T-helper 1 cell treated with Interleukin-12 subunit alpha and Interleukin-12 subunit beta and Interleukin-4 antibody, amounts not matched to agents 30 μg/mL and 1 μg/mL, for 36 hours (primary cell): ENCODE measurements at regions not wholly inside any gene's neighbourhood (a gene's known extent, or its start where the extent isn't known, plus 50 kb on each side); places are given as distances from the start of the nearest gene placed in this dataset.

Source experiments
- H3K27ac Mint-ChIP-seq: one replicate; pipeline ENCODE4 v1.8.0; 2021; ENCODE audit warnings: mild to moderate bottlenecking, mixed read lengths
- H3K27me3 Mint-ChIP-seq: one replicate; pipeline ENCODE4 v1.8.0; 2021; ENCODE audit warnings: low read depth, mixed read lengths
- H3K36me3 Mint-ChIP-seq: one replicate; pipeline ENCODE4 v1.8.0; 2021; ENCODE audit warnings: low read depth, mixed read lengths
- H3K4me1 Mint-ChIP-seq: one replicate; pipeline ENCODE4 v1.8.0; 2021; ENCODE audit warnings: low read depth, mixed read lengths
- H3K4me3 Mint-ChIP-seq: one replicate; pipeline ENCODE4 v1.8.0; 2021; ENCODE audit warnings: mild to moderate bottlenecking, moderate library complexity, mixed read lengths
- H3K9me3 Mint-ChIP-seq: one replicate; pipeline ENCODE4 v1.8.0; 2021; ENCODE audit warnings: mixed read lengths

DNA sequence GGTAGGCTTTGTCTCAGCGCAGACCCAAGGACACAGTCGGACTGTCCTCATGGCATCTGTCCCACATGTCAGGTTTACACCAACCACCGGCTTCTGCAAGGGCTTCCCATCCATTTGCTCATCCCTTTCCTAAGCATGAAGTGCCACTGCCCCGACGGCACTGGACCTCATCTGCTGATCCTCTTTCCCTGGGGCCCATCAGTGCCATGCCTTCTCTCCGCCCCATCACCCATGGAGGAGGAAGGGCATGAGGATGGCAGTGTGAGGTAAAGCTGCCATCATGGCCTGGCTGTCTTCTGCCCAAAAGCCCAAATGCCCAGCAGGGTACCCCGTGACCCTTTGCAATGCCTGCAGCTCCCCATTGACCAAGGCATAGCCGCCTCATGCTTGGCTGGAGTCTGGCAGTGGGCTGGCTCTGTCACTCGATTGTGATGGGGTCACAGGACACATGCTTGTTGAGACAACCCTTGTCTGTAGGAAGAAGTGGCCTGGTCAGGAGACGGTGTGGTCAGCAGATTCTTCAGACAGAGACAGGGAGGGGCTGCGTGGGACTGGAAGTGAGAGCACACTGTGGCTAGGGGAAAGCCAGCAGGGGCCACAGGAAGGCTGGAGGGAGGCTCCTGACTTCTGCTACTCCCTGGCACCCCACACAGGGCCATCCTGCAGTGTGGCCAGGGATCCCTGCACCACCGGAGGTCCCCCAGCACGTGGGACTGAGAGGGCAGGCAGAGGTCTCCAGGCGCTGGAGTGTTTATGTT, 493.7 kb upstream of the HS6ST1 start:
- no peak overlapping the region for H3K4me3 Mint-ChIP-seq
- no peaks in the 10 kb centered on the region for H3K4me1 Mint-ChIP-seq
- H3K27ac Mint-ChIP-seq, result no peak overlapping the region
- H3K36me3 Mint-ChIP-seq, result no peaks in the 10 kb centered on the region
- peaks cover 5% of the 10 kb centered on the region for H3K9me3 Mint-ChIP-seq
- no peaks in the 10 kb centered on the region for H3K27me3 Mint-ChIP-seq

DNA sequence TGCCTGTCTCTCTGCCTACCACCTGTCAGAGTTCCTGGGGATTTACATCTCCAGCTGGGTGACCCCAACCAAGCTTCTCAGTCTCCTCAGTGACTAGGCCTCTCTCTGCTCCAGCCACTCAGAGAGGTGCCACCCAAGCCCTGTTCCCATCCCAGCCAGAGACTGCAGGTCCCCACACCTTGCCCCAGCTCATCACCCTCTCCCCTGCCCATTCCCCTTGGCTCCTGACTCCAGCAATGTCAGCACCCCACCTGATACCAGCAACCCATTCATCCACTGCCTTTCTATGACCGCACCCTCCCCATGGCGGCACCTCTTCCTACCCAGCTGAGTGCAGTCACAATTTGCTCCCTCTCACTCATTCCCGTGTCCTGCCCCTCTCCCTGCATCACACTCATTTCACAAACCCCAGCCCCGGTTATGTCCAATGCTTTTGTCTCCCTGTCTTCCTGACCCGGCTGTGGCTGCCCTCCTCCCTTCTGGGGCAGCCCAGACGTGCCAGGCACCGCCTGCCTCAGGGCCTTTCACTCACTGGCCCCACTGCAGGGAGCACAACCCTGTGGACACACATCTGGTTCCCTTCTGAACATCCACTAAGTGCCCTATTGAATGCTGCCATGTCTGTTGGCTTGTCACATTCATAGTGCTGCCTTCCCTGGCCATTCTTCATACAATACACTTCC, 494.8 kb upstream of the HS6ST1 start:
- Mint-ChIP-seq H3K27ac (no peak overlapping the region), H3K4me3 (no peak overlapping the region), H3K36me3 (no peaks in the 10 kb centered on the region), H3K27me3 (no peaks in the 10 kb centered on the region), H3K4me1 (no peaks in the 10 kb centered on the region), H3K9me3 (peaks cover 5% of the 10 kb centered on the region)

DNA sequence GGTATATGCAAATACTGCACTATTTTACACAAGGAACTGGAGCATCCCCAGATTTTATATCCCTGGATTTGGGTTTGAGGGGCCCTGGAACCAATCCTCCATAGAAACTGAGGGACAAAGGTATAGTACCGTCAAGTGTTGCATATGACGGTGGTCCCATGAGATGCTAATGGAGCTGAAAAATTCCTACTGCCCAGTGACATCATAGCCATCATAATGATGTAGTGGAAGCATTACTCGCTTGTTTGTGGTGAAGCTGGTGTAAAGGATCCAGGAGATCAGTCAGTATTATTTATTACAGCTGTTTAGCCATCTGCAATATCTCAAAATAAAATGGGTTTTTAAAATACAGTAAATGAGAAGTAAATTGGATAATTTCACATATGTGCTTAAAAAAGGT, 496.6 kb upstream of the HS6ST1 start:
- no peak overlapping the region for H3K27ac Mint-ChIP-seq
- H3K36me3 Mint-ChIP-seq, result no peaks in the 10 kb centered on the region
- H3K4me1 Mint-ChIP-seq, result no peaks in the 10 kb centered on the region
- H3K4me3 Mint-ChIP-seq, result no peak overlapping the region
- H3K9me3 Mint-ChIP-seq, result peaks cover under 1% of the 10 kb centered on the region
- no peaks in the 10 kb centered on the region for H3K27me3 Mint-ChIP-seq

DNA sequence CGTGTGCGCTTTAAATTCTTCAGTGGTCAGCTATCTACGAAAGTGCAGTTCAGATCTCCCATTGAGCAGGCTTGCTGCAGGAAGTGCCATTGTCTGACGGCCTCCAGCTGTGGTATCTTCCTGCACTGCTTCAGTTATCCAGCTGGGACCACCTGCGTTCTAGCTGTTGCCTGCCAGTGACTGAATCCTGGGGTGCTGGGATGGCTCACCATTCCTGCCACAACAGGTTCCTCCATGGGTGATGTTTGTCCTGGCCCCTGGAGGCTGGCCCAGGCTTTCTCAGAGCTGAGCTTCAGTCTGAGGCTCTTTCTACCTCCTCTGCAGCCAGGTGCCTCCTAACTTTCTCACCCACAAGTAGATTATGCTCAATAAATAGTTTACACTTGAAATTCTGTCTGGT, 498.5 kb upstream of the HS6ST1 start:
- Mint-ChIP-seq H3K27ac (no peak overlapping the region), H3K36me3 (no peaks in the 10 kb centered on the region), H3K9me3 (no peaks in the 10 kb centered on the region), H3K27me3 (no peaks in the 10 kb centered on the region), H3K4me3 (no peak overlapping the region), H3K4me1 (no peaks in the 10 kb centered on the region)

DNA sequence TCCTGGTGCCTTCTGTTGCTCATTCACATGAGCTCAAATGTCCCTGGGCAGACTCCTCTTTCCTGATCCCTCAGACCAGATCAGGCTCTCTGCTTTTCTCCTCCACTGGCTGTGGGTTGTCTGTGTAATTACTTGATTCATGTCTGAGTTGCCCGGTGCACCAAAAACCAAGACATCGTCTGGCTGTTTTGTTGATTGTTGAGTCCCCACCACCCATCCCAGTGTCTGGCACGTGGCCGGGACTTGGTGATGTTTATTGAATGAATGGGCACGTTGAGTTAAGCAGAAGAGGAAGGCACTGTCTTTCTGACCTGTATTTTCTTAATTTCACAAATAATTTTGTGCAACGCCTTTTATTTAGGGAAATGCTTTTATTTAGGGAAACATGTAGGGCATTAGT, 499.1 kb upstream of the HS6ST1 start:
- Mint-ChIP-seq H3K27me3 (no peaks in the 10 kb centered on the region), H3K27ac (no peak overlapping the region), H3K4me3 (no peak overlapping the region), H3K36me3 (no peaks in the 10 kb centered on the region), H3K9me3 (no peaks in the 10 kb centered on the region), H3K4me1 (no peaks in the 10 kb centered on the region)

DNA sequence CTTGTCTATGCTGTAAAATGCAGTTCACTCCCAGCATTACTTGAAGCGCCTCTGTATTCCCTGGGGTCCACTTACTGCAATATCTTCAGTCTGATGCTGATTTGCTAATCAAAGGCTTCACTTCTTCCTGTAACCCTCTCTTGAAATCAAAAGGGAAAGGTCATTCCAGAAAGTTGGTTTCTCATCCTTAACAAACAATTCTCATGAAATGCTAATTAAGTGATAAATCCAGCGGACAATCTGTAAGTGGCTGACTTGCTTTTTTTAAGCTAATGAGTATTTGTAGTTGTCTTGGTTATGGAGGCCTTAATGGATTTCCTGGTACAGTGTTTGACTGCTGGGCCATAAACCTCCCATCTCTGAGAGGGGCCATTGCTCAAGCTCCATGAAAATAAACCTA, 499.6 kb upstream of the HS6ST1 start:
- Mint-ChIP-seq H3K27me3 (no peaks in the 10 kb centered on the region), H3K9me3 (no peaks in the 10 kb centered on the region), H3K4me3 (no peak overlapping the region), H3K36me3 (no peaks in the 10 kb centered on the region), H3K27ac (no peak overlapping the region), H3K4me1 (no peaks in the 10 kb centered on the region)

DNA sequence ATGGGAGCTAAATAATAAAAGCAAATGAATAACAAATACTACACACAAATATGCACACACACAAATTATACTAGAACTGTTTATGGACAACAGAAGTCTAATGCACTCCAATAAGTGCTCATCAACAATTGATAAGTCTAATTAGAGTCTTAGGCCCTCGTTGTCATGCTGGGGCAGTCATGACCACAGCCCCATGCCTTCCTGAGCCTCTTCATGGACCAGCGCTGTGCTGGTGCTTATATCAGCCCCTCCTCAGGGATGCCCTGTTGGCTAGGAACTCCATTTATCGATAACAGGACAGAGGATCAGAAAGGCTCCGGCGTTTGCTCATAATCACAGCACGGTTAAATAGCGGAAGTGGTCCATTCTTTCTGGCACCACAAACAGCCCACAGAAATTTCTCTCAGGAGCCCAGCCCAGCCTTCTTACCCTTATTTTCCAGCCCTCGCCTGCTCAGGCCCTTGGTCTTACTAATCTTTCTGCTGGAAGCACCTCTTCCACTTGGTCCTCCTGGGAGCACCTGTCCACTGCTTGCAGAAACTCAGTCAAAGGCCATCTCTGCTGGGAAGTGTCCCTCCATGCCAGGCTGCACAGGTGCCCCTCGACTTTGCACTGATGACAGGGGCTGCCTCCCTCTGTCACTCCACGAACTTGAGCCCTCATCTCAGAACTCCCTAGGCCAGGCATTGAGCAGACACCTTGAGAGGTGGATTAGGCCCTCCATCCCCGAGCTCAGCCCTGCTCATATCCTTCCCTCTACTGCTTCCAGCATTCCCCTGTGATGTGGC, 500.2 kb upstream of the HS6ST1 start:
- H3K4me1 Mint-ChIP-seq, result no peaks in the 10 kb centered on the region
- H3K27ac Mint-ChIP-seq, result no peak overlapping the region
- no peaks in the 10 kb centered on the region for H3K9me3 Mint-ChIP-seq
- no peaks in the 10 kb centered on the region for H3K36me3 Mint-ChIP-seq
- no peak overlapping the region for H3K4me3 Mint-ChIP-seq
- no peaks in the 10 kb centered on the region for H3K27me3 Mint-ChIP-seq

DNA sequence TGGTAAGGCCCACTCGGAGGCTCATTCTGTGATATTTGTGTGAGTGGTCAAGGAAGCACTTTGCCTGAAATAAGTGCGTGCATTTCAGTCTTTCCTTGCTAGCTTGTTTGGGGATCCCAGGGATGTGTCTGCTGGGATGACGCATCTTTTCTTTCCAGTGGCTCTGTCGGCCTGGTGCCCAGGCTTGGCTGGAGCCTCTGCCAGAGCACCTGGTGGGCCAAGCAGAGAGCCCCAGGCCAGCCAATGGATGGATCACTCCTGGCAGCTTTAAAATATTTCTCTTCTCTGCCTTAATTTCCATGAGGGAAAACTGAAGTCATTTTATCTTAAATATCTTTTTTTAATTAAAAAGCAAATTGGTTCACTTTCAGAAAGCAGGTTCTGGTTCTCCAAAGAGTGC, 501.8 kb upstream of the HS6ST1 start:
- Mint-ChIP-seq H3K27ac (no peak overlapping the region), H3K4me1 (no peaks in the 10 kb centered on the region), H3K4me3 (no peak overlapping the region), H3K9me3 (peaks cover 5% of the 10 kb centered on the region), H3K36me3 (no peaks in the 10 kb centered on the region), H3K27me3 (no peaks in the 10 kb centered on the region)

DNA sequence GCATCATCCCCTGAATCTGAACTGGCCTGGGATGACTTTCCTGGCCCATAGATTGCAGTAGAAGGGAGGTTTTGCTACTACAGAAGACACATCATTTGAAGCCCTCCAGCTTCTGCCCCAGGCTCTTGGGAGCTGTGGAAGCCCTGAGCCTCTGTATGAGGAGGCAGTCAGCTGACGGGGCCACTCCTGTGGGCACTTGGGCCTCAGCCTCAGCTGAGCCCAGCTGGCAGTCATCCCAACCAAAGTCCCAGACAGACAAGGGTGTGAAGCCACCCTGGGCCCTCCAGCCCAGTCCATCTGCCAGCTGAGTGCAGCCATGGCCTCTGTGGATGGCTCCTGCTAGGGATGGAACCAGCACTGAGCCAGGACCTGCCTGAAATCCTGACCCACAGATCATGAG, 502.3 kb upstream of the HS6ST1 start:
- no peaks in the 10 kb centered on the region for H3K36me3 Mint-ChIP-seq
- H3K4me1 Mint-ChIP-seq, result no peaks in the 10 kb centered on the region
- H3K9me3 Mint-ChIP-seq, result peaks cover 5% of the 10 kb centered on the region
- no peak overlapping the region for H3K27ac Mint-ChIP-seq
- no peaks in the 10 kb centered on the region for H3K27me3 Mint-ChIP-seq
- no peak overlapping the region for H3K4me3 Mint-ChIP-seq

DNA sequence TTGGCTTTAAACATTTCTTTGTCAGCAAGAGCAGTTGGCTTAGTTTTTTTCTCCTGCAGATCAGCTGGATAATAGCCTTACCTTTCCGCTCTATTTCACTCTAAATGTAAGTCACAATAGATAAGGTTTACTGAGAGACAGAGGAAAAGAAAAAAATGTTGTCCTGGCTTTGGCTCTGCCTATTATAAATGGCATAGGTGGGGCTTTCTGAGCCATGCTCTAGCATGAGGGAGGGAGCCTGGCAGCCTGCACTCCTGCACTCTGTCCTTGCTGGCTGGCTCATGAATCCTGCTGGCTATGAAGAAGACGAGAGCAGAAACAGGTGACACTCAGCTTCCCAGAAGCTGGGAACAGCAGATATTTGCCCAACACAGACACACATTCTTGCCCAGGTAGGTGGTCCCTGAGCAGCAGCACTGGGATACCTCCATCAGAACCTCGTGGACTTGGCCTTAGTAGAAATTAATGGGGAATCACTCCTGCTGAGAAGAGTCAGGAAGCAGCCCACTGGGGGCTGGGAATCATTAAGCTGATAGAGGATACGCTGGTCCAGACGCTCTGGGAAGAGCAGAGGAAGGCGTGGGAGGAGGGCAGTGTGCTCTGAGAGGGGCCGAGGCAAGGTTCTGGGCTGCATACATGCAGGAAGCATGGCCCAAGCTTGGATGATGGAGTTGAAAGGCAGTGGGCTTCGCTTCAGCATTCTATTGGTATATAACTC, 514.4 kb upstream of the HS6ST1 start:
- no peak overlapping the region for H3K27ac Mint-ChIP-seq
- H3K9me3 Mint-ChIP-seq, result no peaks in the 10 kb centered on the region
- H3K36me3 Mint-ChIP-seq, result no peaks in the 10 kb centered on the region
- H3K4me3 Mint-ChIP-seq, result no peak overlapping the region
- H3K4me1 Mint-ChIP-seq, result no peaks in the 10 kb centered on the region
- H3K27me3 Mint-ChIP-seq, result no peaks in the 10 kb centered on the region

DNA sequence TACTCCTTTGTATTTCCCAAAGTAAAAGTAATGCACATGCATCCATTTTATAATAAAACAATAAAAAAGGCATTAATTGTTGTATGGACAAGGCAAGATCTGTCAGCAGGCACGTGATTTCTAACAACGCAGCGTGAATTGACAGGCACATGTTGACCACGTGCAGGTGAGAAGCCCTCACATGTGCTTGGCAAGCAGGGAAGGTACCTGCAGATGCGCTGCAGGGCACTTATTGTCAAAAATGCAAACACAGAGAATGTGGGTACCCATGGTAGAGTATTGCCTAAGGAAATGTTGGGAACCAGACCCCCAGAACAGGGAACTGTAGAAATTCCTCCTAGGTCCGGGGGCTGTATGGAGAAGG, 515.0 kb upstream of the HS6ST1 start:
- Mint-ChIP-seq H3K4me3 (no peak overlapping the region), H3K27me3 (no peaks in the 10 kb centered on the region), H3K9me3 (no peaks in the 10 kb centered on the region), H3K36me3 (no peaks in the 10 kb centered on the region), H3K4me1 (no peaks in the 10 kb centered on the region), H3K27ac (no peak overlapping the region)

DNA sequence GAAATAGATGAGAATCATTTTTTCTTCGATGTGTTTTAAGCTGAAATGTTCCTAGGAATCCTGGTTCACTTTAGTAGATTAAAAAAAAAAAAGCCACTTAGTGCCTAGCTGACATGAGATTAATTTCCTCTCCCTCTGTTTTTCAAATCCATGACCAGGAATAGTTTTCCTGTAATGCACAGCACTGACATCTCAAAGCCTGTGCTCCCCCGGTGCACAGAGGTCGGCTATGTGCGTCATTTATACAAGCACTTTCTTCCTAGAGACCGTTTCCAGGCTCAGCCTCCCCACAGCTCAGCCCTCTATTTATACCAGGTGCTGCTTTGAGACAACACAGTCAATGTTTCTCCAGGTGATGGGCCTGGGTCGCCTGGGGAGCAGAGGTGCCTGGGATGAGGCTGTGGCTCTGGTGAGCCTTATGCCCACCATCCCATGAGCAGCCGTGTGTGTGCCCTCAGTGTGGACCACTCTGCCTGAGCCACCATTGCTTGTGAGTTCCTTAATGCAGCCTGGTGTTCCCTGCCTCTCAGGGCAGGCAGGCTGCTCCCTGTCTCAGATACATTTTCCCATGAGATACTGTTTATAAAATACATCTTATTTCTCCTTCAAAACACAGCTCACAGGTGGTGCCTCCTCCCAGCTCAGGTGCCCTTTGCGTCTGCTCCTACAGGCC, 515.7 kb upstream of the HS6ST1 start:
- Mint-ChIP-seq H3K27me3 (no peaks in the 10 kb centered on the region), H3K36me3 (no peaks in the 10 kb centered on the region), H3K27ac (no peak overlapping the region), H3K4me1 (no peaks in the 10 kb centered on the region), H3K9me3 (no peaks in the 10 kb centered on the region), H3K4me3 (no peak overlapping the region)

DNA sequence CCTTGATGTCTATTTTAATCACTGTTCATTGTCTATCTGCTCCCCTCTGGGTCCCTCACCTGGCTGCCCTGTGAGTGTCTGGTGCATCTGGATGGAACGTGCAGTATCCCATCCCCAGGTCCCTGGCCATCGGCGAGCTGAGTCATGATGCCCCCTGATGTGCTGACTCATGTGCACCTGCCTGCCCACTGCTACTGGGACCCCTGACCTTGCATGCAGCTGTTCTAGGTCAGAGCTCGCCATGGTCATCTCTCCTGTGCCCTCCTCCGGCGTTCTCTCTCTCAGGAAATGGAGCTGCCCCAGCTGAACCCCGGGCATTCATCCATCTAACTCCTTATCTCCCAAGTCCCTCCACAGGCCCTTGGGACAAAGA, 516.2 kb upstream of the HS6ST1 start:
- no peak overlapping the region for H3K4me3 Mint-ChIP-seq
- no peaks in the 10 kb centered on the region for H3K4me1 Mint-ChIP-seq
- no peaks in the 10 kb centered on the region for H3K36me3 Mint-ChIP-seq
- no peak overlapping the region for H3K27ac Mint-ChIP-seq
- no peaks in the 10 kb centered on the region for H3K9me3 Mint-ChIP-seq
- no peaks in the 10 kb centered on the region for H3K27me3 Mint-ChIP-seq

DNA sequence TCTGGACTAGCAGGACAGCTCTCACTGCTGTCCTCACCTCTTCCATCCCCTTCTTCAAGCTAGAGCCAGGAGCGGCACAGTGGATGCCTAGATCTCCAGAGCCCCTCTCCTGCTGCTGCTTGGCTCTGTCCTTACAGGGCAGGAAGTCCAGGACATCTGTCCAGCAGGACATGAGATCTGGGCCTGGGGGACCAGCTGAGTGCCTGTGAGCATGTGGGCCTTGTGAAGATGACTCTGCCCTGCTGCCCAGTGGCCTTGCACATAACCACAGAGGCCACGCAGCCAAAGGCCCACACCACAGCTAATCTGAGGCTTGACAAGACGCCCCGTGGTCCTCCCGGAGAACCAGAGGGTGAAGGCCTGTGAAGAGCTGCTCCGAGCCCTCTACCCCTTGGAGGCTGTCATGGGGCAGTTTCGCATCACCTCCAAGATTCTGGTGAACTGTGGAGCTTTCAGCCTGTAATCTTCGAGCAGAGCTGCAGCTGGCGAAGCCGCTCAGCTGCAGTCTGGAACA, 516.7 kb upstream of the HS6ST1 start:
- H3K9me3 Mint-ChIP-seq, result no peaks in the 10 kb centered on the region
- H3K4me1 Mint-ChIP-seq, result no peaks in the 10 kb centered on the region
- no peaks in the 10 kb centered on the region for H3K27me3 Mint-ChIP-seq
- H3K4me3 Mint-ChIP-seq, result no peak overlapping the region
- no peak overlapping the region for H3K27ac Mint-ChIP-seq
- no peaks in the 10 kb centered on the region for H3K36me3 Mint-ChIP-seq
